Urothelium cell line (cell line): ENCODE measurements at regions not wholly inside any gene's neighbourhood (a gene's known extent, or its start where the extent isn't known, plus 50 kb on each side); places are given as distances from the start of the nearest gene placed in this dataset.

Experiments used
- DNase-seq: peaks from one replicate; pipeline ENCODE4 v3.0.0; 2011; ENCODE audit warnings: low spot score, mixed read lengths
- FAIRE-seq: peaks from 2 replicates; lab custom pipeline; 2011; peaks lifted over from hg19 to GRCh38; lab: Jason Lieb, UNC

- no peak for FAIRE-seq
- no peak for DNase-seq
Observed at GRCh38 chrX:51954592-51954991, 61.2 kb downstream of the MAGED1 start.

GRCh38 chrX:51955200-51955599, 61.8 kb downstream of the MAGED1 start:
- DNase-seq (peak; percentile 13), FAIRE-seq (no peak)

- DNase-seq (no peak), FAIRE-seq (no peak)
Observed at GRCh38 chrX:51956441-51956840, 63.0 kb downstream of the MAGED1 start.

- FAIRE-seq (no peak), DNase-seq (no peak)
Observed at GRCh38 chrX:51975360-51975759, 81.9 kb downstream of the MAGED1 start.

DNA sequence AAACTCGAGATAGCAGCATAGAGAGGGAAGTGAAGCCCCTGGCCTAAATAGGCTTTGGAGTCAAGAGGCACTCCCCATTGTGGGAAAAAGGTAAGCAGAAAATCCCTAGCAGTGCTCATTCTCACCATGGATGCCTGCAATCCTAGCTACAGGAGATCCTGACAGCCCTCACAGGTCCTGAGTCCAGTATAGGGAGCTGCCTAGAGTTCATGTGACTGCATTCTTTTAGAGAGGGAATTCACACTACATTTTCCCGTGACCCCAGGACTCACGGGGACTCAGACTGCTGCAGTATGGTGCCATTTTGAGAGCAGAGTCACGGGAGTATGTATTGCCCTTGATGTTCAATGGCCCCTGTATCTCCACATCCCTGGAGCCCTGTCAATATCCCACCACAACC, 82.4 kb downstream of the MAGED1 start:
- FAIRE-seq (no peak), DNase-seq (no peak)

- no peak for DNase-seq
- FAIRE-seq: no peak
Observed at GRCh38 chrX:51976503-51976902, 83.1 kb downstream of the MAGED1 start.
